ENCODE measurements at regions not wholly inside any gene's neighbourhood (a gene's known extent, or its start where the extent isn't known, plus 50 kb on each side); places are given as distances from the start of the nearest gene placed in this dataset.

DNA sequence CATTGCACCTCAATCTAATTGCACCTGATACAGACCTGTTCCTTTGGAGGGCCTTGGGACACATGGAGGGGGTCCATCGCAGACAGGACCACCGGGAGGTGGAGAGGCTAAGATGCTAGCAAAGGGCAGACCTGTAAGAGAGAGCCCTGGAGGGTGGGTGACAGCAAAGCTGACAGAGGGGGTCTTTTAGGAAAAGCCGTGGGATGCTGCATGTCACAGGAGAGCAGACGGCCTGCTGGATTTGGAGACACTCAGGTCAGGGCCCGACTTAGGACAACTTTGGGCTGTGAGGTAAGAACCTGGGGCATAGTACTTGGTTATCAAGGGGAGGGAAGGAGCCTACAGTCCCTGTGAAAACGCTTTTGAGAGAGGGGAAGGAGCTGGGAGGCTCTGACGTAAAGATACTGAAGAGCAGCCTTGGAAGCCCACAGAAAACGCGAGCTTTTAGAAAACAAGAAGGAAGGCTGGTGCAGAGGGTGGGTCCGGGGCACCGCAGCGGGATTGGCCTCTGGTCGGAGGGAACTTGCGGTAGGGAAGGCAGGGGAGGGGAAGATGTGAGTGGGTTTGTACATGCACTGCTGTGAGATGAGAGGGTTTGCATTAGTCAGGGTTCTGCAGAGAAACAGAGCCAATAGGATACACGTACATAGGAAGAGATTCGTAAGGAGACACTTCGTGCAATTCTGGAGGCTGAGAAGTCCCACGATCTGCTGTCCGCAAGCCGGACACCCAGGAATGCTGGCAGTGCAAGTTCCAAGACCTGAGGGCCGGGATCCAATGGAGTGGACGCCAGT, 868.5 kb downstream of the TBC1D22A start:
- no peaks in the 10 kb centered on the region for H3K27me3 ChIP-seq (ENCODE audit: control insufficient read depth, low read length)
- no peak overlapping the region for H3K4me2 ChIP-seq (ENCODE audit: low read length)
- no peaks in the 10 kb centered on the region; the same call in 1 of the 2 replicates for H3K9me3 ChIP-seq (ENCODE audit: control insufficient read depth, insufficient read depth, low read length)
- H3K79me2 ChIP-seq (ENCODE audit: control insufficient read depth, low read length) = no peaks in the 10 kb centered on the region
- no peaks in the 10 kb centered on the region for H4K20me1 ChIP-seq (ENCODE audit: control insufficient read depth, insufficient read depth, low read depth, low read length)
- H3K9me2 ChIP-seq (replicated peaks; ENCODE audit: control insufficient read depth, low read length) = no peaks in the 10 kb centered on the region
- no peak overlapping the region for H3K4me3 ChIP-seq (ENCODE audit: low read length)
- no peaks in the 10 kb centered on the region for H3F3A ChIP-seq (ENCODE audit: control insufficient read depth, insufficient read depth)
- no peak overlapping the region for H3K27ac ChIP-seq (ENCODE audit: low read depth, low read length)
- H3K4me1 ChIP-seq (ENCODE audit: control insufficient read depth, low read length) = no peaks in the 10 kb centered on the region
- no peaks in the 10 kb centered on the region for H3K36me3 ChIP-seq (ENCODE audit: control insufficient read depth, low read length)
- TF ChIP-seq EZH2phosphoT487 (IDR thresholded peaks at IDR 0.05; ENCODE audit: borderline replicate concordance, low read length) = no peak
- TF ChIP-seq, protein P1, sequence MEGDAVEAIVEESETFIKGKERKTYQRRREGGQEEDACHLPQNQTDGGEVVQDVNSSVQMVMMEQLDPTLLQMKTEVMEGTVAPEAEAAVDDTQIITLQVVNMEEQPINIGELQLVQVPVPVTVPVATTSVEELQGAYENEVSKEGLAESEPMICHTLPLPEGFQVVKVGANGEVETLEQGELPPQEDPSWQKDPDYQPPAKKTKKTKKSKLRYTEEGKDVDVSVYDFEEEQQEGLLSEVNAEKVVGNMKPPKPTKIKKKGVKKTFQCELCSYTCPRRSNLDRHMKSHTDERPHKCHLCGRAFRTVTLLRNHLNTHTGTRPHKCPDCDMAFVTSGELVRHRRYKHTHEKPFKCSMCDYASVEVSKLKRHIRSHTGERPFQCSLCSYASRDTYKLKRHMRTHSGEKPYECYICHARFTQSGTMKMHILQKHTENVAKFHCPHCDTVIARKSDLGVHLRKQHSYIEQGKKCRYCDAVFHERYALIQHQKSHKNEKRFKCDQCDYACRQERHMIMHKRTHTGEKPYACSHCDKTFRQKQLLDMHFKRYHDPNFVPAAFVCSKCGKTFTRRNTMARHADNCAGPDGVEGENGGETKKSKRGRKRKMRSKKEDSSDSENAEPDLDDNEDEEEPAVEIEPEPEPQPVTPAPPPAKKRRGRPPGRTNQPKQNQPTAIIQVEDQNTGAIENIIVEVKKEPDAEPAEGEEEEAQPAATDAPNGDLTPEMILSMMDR (IDR thresholded peaks at IDR 0.05; ENCODE audit: low read depth, low read length, poor library complexity, severe bottlenecking) = no peak

DNA sequence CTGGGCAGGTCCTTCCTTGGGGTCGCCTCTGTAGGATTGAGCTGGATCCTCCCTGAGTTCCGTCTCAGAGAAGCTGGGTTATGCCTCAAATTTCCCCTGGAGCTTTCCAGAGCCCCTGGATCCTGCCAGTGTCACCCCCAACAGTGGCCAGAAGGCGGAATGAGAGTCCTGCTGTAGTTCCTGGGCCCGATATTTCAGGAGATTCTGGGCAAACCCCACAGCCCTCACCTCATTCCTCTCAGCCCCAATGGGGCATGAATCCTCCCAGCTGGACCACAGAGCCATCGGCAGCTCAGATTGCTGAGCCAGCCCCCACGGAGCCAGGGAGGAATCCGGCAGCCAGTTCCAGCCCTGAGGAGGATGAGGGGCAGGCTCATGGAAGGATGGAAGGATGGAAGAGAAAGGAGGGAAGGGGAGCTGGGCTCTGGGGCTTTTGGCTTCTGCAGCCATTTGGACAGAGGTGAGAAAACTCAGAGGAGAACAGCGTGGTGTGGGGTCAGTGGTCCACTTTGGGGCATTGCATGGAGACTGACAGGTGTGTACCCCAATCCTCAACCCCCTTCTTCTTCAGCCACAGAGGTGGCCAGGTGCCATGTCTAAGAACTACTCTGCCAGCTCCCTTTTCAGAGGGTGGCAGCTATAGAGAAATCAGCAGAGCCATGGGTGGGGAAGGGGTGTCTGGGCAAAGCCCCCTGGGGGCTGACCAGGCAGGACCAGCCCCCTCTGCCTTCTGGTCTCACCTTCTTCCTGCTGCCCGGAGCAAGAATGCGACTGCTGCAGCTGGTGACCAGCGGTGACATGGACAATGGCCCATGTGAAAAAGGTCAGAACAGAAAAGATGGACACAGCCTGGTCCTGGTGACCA, 867.6 kb downstream of the TBC1D22A start:
- Histone ChIP-seq H3K36me3 (ENCODE audit: control insufficient read depth, low read length) (no peaks in the 10 kb centered on the region), H3K27ac (ENCODE audit: low read depth, low read length) (no peak overlapping the region), H3K4me2 (ENCODE audit: low read length) (no peak overlapping the region), H3K9me2 (replicated peaks; ENCODE audit: control insufficient read depth, low read length) (no peaks in the 10 kb centered on the region), H3K4me1 (ENCODE audit: control insufficient read depth, low read length) (no peaks in the 10 kb centered on the region), H3F3A (ENCODE audit: control insufficient read depth, insufficient read depth) (no peaks in the 10 kb centered on the region), H3K27me3 (ENCODE audit: control insufficient read depth, low read length) (no peaks in the 10 kb centered on the region), H3K4me3 (ENCODE audit: low read length) (no peak overlapping the region), H3K79me2 (ENCODE audit: control insufficient read depth, low read length) (no peaks in the 10 kb centered on the region), H4K20me1 (ENCODE audit: control insufficient read depth, insufficient read depth, low read depth, low read length) (no peaks in the 10 kb centered on the region), H3K9me3 (ENCODE audit: control insufficient read depth, insufficient read depth, low read length) (no peaks in the 10 kb centered on the region; the same call in 1 of the 2 replicates)
- TF ChIP-seq, protein P1 (IDR thresholded peaks at IDR 0.05; ENCODE audit: low read depth, low read length, poor library complexity, severe bottlenecking) = no peak
- no peak for TF ChIP-seq EZH2phosphoT487 (IDR thresholded peaks at IDR 0.05; ENCODE audit: borderline replicate concordance, low read length)

DNA sequence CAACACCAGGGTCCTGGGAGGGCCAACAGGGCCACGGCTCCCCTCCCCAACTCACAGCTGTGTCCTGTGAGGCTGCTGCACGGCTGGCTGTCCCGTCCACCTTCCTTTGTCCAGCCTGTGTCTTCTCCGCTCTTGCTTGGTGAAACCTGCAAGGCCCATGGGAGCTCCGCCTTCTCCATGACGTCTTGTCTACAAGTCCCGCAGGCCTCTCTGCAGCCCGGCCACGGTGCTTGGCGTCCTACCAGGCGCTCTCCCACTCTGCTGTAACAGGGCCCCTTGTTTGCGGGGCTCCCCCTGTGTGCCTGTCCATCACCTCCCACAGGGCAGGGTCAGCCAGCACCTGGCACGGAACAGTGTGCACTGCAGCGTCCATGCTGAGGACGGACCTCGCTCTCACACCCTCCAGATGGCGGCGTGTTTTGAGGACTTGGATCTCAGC, 866.8 kb downstream of the TBC1D22A start:
- H3K9me2 ChIP-seq (replicated peaks; ENCODE audit: control insufficient read depth, low read length) = no peaks in the 10 kb centered on the region
- TF ChIP-seq, protein P1 (IDR thresholded peaks at IDR 0.05; ENCODE audit: low read depth, low read length, poor library complexity, severe bottlenecking) = no peak
- no peak for TF ChIP-seq EZH2phosphoT487 (IDR thresholded peaks at IDR 0.05; ENCODE audit: borderline replicate concordance, low read length)
- H3F3A ChIP-seq (ENCODE audit: control insufficient read depth, insufficient read depth) = no peaks in the 10 kb centered on the region
- no peaks in the 10 kb centered on the region; the same call in 1 of the 2 replicates for H3K9me3 ChIP-seq (ENCODE audit: control insufficient read depth, insufficient read depth, low read length)
- H3K79me2 ChIP-seq (ENCODE audit: control insufficient read depth, low read length) = no peaks in the 10 kb centered on the region
- no peaks in the 10 kb centered on the region for H3K27me3 ChIP-seq (ENCODE audit: control insufficient read depth, low read length)
- no peaks in the 10 kb centered on the region for H4K20me1 ChIP-seq (ENCODE audit: control insufficient read depth, insufficient read depth, low read depth, low read length)
- no peak overlapping the region for H3K4me2 ChIP-seq (ENCODE audit: low read length)
- H3K4me3 ChIP-seq (ENCODE audit: low read length) = no peak overlapping the region
- H3K4me1 ChIP-seq (ENCODE audit: control insufficient read depth, low read length) = no peaks in the 10 kb centered on the region
- no peaks in the 10 kb centered on the region for H3K36me3 ChIP-seq (ENCODE audit: control insufficient read depth, low read length)
- H3K27ac ChIP-seq (ENCODE audit: low read depth, low read length) = no peak overlapping the region
